ENCODE measurements at regions not wholly inside any gene's neighbourhood (a gene's known extent, or its start where the extent isn't known, plus 50 kb on each side); places are given as distances from the start of the nearest gene placed in this dataset.

DNA sequence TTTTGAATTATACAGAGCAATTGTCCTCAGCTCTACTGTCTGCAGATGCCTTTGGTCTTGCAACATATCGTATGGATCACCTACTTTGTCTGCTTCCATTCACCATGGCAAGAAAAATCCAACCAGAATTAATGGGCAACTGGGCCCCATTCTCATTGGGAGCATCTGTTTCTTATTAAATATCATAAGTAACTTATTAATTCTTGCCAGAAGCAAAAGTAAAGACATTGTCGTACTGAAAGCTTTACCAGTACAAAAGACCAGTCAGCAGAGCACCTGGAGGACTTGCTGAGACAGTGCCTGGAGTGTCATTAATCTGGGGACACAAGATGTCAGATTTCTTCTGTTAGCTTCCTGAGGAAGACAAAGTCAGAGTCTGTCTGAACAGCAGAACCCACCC lies 404.5 kb downstream of the INHBA start:
- no peak overlapping the region for H3K27ac ChIP-seq
- no peak overlapping the region for H3K4me3 ChIP-seq
- DNase-seq = no peak
- no peaks in the 10 kb centered on the region for H3K27me3 ChIP-seq
- TF ChIP-seq POLR2AphosphoS5 (IDR thresholded peaks at IDR 0.05) = no peak
- no peak for TF ChIP-seq EP300 (IDR thresholded peaks at IDR 0.05)
- no peaks in the 10 kb centered on the region for H3K36me3 ChIP-seq
- no peaks in the 10 kb centered on the region for H3K4me1 ChIP-seq
- H3K9me3 ChIP-seq = no peaks in the 10 kb centered on the region
- intact Hi-C loops (cut with DNase I; ENCODE audit: low total_unique reads) = no loop called here
- whole genome bisulfite sequencing, 5 donors = 49 to 69% (median 57%) methylated on average over 2 of the region's 2 CpGs

DNA sequence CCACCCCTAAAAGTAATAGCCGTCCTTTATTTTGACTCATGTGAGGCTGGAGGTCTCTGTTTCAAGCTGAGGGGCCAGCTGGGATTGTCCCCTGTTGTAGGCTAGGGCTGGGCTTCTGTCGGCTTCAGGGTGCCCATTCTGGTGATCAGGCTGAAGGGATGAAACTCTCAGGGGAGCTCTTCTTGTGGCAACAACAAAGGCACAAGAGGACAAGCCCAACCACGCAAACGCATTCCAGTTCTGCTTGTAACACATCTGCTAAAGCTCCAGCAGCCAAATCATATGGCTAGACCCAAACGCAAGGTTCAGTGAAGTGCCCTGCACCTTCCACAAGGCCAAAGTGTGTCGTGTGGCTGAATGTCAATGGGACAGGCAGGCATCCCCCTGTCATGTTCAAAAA lies 405.7 kb downstream of the INHBA start:
- TF ChIP-seq POLR2A (IDR thresholded peaks at IDR 0.05) (no peak), POLR2AphosphoS5 (IDR thresholded peaks at IDR 0.05) (no peak), EP300 (IDR thresholded peaks at IDR 0.05) (no peak)
- TF ChIP-seq, protein P1, sequence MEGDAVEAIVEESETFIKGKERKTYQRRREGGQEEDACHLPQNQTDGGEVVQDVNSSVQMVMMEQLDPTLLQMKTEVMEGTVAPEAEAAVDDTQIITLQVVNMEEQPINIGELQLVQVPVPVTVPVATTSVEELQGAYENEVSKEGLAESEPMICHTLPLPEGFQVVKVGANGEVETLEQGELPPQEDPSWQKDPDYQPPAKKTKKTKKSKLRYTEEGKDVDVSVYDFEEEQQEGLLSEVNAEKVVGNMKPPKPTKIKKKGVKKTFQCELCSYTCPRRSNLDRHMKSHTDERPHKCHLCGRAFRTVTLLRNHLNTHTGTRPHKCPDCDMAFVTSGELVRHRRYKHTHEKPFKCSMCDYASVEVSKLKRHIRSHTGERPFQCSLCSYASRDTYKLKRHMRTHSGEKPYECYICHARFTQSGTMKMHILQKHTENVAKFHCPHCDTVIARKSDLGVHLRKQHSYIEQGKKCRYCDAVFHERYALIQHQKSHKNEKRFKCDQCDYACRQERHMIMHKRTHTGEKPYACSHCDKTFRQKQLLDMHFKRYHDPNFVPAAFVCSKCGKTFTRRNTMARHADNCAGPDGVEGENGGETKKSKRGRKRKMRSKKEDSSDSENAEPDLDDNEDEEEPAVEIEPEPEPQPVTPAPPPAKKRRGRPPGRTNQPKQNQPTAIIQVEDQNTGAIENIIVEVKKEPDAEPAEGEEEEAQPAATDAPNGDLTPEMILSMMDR (IDR thresholded peaks at IDR 0.05) = no peak
- no peaks in the 10 kb centered on the region for H3K9me3 ChIP-seq
- WGBS, 5 donors = 74 to 85% (median 77%) methylated on average over 6 of the region's 6 CpGs

DNA sequence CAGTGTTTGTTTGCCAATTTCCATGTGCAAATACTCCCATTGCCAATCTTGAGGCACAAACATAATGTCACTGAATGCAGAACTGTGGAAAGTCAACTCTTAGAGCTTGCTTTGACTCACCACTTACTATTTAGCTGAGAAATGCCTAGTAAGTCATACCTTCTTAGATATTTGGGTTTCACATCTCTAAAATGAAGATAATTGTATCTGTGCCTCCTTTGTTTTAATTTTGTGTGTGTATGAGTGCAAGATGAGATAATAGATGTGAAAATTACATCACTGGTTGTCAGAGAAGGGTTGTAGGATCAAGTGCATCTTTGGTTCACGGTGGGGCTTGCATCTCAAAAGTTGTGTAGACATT lies 407.5 kb downstream of the INHBA start:
- Histone ChIP-seq H3K9me3 (no peaks in the 10 kb centered on the region), H3K36me3 (no peaks in the 10 kb centered on the region), H3K4me3 (no peak overlapping the region), H3K4me1 (no peaks in the 10 kb centered on the region), H3K27ac (no peak overlapping the region), H3K27me3 (no peaks in the 10 kb centered on the region)
- no peak for DNase-seq
- 72 to 85% (median 81%) methylated on average over 1 of the region's 1 CpG for WGBS, 5 donors
- intact Hi-C loops (cut with DNase I; ENCODE audit: low total_unique reads) = no loop called here
- TF ChIP-seq POLR2AphosphoS5 (IDR thresholded peaks at IDR 0.05) = no peak
- TF ChIP-seq POLR2A (IDR thresholded peaks at IDR 0.05) = no peak
- TF ChIP-seq, protein P1 (IDR thresholded peaks at IDR 0.05) = no peak
- TF ChIP-seq EP300 (IDR thresholded peaks at IDR 0.05) = no peak

More for the DNA sequence above, 405.7 kb downstream of the INHBA start:
- no peaks in the 10 kb centered on the region for H3K27me3 ChIP-seq
- no peaks in the 10 kb centered on the region for H3K36me3 ChIP-seq
- no peak for DNase-seq
- intact Hi-C loops (cut with DNase I; ENCODE audit: low total_unique reads) = no loop called here
- H3K4me3 ChIP-seq = no peak overlapping the region
- no peaks in the 10 kb centered on the region for H3K4me1 ChIP-seq
- no peak overlapping the region for H3K27ac ChIP-seq

DNA sequence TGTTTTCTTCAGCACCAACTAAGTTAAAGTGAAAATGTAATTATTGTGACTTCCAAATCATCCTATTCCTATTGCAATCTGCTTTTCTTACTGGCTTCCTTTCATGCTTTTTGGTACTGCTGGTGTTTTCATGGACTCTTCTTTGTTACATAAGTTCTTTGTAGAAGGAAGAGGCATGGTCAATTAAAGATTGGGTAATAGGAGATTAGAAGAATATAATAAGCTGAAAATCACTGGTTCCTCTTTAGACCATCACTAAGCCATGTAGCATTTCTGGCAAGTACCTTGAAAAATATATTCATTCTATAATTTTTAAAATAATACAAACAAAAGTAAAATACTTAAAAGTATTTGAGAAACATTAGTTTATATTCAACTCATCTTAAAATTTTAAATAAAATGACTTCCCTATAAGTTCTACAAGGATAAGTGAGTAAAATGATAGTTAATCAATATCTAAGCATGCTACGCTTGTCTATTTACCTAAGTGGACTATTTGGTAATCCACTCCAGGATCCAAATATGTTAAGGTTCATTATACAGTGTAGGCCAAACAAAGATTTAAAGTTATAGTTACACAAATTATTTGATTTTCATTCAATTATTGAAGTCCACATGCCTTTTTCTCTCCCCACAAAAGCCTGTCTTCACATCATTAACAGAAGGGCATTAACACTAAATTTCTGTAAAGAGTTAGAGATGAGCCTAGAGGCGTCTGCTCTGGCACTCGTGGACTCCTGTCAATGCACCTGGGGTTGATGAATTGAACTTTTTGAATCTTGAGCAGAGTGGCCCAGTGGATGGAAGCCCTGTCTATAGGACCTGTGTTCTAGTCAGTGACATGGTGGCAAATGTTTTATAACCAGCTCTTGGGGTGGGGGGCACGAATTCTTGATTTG lies 408.1 kb downstream of the INHBA start:
- Histone ChIP-seq H3K9me3 (no peaks in the 10 kb centered on the region), H3K36me3 (no peaks in the 10 kb centered on the region), H3K27ac (no peak overlapping the region), H3K4me3 (no peak overlapping the region), H3K27me3 (no peaks in the 10 kb centered on the region), H3K4me1 (no peaks in the 10 kb centered on the region)
- no peak for DNase-seq
- TF ChIP-seq POLR2A (IDR thresholded peaks at IDR 0.05) (no peak), POLR2AphosphoS5 (IDR thresholded peaks at IDR 0.05) (no peak), EP300 (IDR thresholded peaks at IDR 0.05) (no peak)
- TF ChIP-seq, protein P1 (IDR thresholded peaks at IDR 0.05) = no peak
- intact Hi-C loops (cut with DNase I; ENCODE audit: low total_unique reads) = no loop called here
- 43 to 64% (median 58%) methylated on average over 4 of the region's 4 CpGs for WGBS, 5 donors

DNA sequence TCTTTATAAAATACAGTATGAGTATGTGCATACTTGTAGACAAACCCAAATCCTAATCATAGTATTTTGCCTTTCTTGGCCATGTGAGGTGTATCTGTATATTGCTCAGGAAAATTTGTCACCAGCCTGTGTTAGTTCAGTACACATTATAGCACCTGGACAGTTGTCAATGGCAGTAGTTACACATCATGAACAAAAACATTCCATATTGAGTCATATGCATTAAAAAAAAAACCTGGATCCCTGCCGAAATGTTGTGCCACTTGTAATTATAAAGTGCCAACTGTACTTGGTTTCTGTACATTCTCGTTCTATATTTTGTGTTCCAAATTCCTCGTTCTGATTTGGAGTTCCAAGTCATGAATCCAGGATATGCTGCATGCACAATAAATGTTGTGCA lies 410.4 kb downstream of the INHBA start:
- 77 to 87% (median 81%) methylated on average over 3 of the region's 3 CpGs for WGBS, 5 donors
- no peak for TF ChIP-seq EP300 (IDR thresholded peaks at IDR 0.05)
- TF ChIP-seq, protein P1 (IDR thresholded peaks at IDR 0.05) = no peak
- TF ChIP-seq POLR2A (IDR thresholded peaks at IDR 0.05) = no peak
- TF ChIP-seq POLR2AphosphoS5 (IDR thresholded peaks at IDR 0.05) = no peak
- Histone ChIP-seq H3K4me3 (no peak overlapping the region), H3K27ac (no peak overlapping the region), H3K4me1 (no peaks in the 10 kb centered on the region), H3K27me3 (no peaks in the 10 kb centered on the region), H3K36me3 (no peaks in the 10 kb centered on the region), H3K9me3 (peaks cover 0 to 13% (median 3%) of the 10 kb centered on the region in 4 donors)
- DNase-seq = no peak
- intact Hi-C loops (cut with DNase I; ENCODE audit: low total_unique reads) = no loop called here

All from stomach (tissue), 8 donors.